ENCODE measurements at regions not wholly inside any gene's neighbourhood (a gene's known extent, or its start where the extent isn't known, plus 50 kb on each side); places are given as distances from the start of the nearest gene placed in this dataset.
"Not testable (repeated sequence)": the region's sequence is repeated elsewhere in the genome, so short reads cannot be mapped to it uniquely, and the experiment has no call there.

DNA sequence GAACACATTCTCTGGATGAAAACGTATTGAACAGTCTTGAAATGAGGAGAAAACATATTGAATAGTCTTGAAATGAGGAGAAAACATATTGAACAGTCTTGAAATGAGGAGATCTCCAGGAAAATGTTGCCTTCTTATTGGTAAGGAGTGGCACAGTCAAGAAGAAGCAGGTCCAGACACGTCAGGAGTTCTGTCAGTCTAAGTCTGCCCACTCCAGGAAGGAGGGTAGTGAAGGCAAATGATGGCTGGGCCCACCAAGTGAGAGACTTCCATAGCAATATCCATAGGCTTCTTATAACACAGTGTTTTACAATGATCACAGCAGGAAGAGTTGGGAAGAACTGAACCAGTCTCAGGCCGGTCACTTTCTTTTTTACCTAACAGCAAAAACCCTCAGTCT lies 316.2 kb downstream of the ETAA1 start:
- DNase-seq = no peak

DNA sequence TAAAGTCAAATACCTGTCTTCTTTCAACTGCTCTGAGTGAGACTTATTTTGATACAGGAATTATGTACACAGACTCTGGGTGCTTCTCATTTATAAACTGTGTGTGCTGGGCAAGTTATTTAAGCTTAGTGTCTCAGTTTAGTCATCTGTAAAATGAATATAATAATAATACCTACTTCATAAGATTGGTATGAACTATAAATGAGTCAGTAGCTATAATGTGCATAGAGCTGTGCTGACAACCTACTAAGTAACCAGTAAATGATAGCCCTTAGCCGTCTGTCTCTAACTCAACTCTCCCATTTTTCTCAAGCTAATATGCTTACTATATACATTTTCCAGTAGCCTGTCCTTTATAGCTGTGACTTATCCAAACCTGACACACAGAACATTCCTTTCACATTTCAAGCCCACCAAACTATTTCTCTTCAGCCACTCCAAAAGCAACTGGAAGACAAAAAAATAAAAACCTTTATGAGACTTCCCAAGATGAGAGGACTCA lies 319.8 kb downstream of the ETAA1 start:
- no peak for DNase-seq

DNA sequence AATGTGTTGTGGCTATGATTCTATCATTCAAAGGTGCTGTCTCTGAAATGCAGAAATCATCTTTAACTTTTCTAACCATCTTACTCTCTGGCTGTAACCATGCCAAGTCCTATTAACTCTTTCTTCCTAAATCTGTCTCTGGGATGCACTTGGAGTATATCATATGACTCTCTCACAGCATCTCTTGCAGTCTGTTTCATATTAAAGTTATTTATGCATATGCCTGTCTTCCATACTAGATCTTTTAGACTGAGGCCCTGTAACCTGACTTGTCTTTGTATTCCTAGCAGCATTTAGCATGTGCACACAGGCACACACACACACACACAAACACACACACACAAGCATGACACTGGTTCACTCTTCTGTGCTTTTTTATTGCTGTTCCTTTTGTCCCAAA lies 320.6 kb downstream of the ETAA1 start:
- DNase-seq = no peak

DNA sequence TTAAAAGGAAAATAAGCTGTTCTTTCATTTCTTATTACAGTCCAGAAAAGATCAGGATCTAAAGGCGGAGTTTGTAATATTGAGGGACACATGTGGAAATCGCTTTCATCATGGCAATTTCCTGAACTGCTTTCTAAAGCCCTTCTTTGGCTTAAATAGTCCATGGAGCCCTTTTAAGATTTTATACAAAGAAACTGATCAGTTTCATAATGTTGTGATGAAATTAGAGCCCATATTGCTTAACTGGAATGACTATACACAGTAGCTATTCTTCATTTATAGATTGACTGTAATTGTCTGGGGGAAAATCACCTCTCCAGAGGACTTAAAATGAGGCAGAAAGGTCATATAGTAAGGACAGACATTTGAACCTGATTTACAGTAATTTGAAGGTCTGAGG lies 322.2 kb downstream of the ETAA1 start:
- no peak for DNase-seq

DNA sequence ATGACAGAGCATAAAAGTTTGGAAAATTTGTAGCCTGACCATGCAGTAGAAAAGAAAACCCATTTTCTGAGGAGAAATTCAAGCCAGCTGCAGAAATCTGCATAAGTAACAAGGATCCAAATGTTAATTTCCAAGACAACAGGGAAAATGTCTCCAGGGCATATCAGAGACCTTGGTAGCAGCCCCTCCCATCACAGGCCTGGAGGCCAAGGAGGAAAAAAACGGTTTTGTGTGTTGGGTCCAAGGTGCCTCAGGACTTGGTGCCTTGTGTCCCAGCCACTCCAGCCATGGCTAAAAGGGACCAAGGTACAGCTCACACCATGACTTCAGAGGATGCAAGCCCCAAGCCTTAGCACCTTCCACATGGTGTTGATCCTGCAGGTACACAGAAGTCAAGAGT lies 324.4 kb downstream of the ETAA1 start:
- DNase-seq = no peak

DNA sequence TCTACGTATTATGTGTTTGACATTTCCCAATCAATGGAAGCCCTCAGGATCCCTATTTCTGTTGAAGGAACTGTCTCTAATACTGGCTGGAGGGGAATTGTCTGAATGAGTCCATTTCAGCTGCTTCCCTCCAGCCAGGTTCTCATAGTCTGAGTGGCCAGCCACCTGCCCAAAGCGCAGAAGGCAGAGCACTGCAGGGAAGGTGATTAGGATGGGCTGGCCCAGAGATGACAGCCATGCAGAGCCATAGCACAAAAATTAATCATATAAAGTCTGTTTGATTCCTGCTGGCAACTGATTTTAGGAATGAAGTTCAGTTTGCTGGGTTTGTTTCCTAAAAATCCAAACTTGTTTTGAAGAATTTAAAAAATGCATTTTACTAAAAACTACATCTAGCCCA lies 327.1 kb downstream of the ETAA1 start:
- DNase-seq = no peak

DNA sequence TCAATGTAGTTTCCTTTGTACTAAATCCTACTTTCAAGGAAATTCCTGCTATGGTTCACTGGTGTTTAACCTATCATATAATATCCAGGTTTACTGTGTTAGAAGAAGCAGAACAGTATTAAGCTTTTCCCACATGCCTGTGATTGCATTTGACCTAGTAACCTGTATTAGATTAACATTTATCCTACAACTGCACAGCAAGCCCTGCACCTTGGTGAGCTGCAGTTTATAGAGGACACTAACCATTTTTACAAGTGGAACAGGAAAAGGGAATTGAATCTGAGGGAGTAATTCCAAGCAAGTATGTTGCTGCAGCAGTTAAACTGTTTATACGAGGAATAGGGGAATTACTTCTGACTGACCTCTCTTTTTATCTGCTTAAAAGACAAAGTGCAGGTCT lies 328.6 kb downstream of the ETAA1 start:
- no peak for DNase-seq

DNA sequence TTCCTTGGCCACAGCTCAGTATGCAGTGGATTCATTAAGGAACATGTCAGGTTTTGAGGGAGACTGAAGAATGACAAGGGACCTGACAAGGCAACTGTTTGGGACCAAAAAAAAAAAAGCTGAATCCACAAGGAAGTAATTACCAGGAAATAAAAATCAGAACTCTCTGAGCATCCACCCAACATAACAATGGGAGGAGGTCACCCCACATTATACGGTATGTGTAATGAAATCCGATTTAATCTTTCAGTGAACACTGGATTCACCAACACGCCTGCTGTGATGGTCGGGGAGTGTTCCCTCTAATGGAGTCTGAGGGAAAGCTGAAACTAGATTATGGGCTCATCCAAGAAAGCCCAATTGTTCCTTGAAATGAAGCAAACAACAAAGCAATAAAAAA lies 329.3 kb downstream of the ETAA1 start:
- DNase-seq = no peak

DNA sequence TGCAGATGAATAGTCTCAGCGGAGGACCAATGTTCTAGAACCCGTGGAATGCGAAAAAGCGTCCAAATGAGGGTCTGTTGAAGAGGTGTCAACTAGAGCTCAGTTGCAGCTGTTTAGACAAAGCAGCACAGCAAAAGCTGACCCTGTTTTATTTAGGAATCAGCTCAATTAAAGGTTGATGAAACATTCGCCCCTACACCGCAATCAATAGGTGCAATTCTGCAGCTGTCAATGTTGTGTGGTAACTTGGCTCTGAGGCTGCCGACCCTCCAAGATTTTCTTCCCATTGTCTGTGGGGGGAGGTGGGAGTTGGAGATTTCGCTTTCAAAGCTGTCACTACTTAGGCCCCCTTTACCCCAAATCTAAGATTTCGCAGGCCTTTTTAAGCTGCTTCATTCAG lies 330.0 kb downstream of the ETAA1 start:
- no peak for DNase-seq

DNA sequence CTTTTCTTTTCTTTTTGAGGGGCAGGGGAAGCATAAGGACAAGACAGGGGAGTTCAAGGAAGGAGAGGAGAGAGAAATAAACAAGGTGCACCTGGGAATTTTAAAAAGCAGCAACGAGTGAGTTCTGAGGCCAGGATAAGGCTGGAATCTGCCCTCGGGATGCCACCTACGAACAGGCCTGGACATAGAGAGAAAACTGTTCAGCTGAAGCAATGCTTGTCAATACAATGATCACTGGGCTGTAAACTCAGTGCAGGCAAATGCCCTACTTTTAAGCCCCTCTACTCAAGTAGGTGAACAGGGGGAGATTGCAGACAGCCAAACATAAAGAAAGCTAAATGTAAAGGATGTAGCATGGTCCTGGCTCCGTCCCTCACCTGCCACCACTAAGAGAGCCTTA lies 330.5 kb downstream of the ETAA1 start:
- no peak for DNase-seq

DNA sequence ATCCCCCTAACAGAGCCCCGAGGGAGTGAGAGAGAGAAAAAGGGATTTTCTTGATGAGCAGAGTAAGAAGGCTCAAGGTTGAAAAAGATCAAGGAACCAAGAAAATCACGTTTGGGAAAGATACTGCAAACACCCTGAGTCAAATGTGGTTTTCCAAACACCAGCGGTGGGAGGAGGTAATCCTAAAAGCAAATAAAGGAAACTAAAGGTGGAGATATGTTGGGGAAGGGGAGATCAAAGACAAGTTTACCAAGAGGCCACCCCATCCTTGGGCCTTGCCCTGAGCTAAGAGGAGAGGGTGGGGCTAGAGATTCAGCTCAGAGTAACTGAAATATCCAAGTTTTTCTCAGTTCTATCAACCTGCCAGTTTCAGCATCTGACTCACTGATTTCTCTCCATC lies 332.3 kb downstream of the ETAA1 start:
- DNase-seq = no peak

DNA sequence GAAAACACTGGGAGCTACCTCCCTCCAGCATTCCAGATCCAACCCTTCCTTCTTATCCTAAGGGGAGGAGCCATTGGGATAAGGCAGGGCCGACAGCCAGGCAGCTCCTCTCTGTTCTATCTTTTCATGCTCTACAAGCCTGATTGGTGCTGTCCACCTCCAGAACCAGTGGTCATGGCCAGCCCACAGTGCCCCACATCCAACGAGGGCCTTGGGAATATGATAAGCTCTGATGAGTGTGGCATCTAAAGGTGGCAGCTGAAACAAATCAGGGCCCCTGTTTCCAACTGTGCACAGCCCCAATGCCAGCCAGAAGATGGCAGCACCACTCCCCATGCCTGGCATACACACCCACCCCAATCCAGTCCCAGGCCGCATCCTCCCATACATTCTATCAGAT lies 329.3 kb downstream of the C1D start:
- peak; percentile 1 for DNase-seq

DNA sequence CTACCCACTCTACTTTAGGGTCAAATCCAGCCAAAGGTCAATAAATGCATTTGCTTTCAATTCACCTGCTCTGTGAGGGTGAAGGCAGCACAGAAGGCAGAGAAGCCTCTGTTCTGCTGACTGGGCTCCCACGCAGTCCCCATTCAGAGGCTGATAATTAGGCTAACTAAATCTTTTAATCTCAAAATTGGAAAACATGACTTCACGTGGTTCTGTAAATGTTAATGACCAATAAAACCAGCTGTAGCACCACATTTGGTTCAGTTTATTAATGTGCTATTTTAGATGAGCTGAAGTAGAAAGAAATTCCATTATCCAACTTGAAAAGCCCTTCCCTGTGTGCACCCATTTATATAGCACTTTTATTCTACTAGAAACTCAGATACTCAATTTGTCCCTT lies 310.6 kb downstream of the C1D start:
- no peak for DNase-seq

DNA sequence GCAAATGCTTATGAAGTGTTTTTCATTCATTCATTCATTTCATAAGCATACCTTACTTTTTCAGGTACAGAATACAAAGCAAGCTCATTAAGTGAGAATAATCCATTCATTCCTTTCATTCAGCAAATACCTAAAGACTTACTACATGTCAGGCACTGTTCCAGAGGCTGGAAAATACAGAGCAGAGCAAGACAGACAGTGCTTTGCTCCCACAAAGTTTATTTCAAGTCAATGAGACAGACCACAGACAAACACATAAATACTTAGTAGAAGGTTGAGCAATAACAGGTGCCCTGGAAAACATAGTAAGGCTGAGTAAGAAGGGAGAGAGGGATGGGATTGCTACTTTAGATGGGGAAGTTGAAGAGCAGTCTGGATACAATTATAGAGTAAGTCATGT lies 309.8 kb downstream of the C1D start:
- no peak for DNase-seq

DNA sequence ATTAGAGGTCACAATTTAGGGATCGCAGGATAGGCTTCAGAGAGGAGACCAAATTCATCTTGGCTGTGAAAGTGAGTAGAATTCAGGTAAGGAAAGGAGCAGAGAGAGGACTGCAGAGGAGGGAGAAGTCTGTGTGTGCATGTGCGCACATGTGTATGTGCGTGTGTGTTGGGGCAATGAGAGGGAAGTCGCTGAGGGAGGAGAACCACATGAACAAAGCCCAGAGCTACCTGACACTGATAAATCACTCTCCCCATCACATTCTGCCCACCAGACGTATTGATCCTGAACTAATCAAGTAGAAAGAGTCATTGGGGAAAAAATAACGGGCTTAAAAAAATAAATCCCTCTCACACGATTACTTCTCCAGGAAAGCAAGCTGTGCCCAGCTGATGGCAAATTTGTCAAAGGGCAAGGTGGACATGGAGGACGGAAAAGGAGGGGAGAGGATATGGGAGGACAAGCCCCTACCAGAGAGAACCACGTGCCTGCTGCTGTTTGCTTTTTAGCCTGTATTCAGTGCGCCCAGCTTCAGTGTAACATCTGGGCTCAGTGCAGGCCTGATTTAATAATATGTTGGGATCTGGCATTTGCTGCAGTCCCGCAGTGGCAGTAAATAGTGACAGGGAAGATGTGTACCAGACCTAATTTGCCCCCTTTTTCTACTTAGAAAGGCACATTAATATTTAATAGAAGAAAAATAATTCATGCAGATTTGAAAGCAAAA lies 307.5 kb downstream of the C1D start:
- no peak for DNase-seq

DNA sequence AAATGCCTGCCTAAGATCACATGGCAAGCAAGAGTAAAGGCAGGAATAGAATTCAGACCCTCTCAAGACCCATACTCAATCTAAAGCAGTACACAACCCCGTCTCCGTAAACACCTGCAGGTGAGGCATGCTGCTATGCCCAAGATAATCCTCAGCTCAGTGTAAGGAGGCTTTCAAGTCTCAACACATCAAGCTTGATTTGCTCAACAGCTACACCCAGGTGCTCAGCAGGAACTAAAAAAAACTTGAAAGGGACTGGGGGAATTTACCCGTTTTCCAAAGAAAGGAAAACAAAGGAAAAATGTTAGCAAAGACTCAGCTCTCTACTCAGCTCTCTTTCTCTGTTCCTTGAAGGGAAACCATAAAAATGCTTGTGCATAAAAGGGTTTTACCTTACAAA lies 301.8 kb downstream of the C1D start:
- no peak for DNase-seq

DNA sequence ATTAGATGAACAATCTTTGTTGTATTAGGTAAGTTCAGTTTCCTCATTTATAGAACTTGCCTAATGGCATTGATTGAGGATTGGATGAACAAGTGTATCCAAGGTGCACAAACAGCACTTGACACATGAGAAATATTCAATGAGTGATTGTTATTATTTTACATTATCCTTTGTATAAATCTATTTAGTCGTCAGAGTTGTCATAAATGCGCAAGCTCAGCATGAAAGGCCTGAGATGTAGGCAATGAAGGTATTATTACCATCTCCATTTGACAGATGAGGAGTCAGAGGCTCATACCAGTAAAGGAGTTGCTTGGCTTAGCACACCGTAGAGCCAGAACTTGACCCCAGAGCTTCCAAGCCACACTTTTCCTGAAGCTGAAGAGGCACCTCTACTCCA lies 291.4 kb downstream of the C1D start:
- no peak for DNase-seq

DNA sequence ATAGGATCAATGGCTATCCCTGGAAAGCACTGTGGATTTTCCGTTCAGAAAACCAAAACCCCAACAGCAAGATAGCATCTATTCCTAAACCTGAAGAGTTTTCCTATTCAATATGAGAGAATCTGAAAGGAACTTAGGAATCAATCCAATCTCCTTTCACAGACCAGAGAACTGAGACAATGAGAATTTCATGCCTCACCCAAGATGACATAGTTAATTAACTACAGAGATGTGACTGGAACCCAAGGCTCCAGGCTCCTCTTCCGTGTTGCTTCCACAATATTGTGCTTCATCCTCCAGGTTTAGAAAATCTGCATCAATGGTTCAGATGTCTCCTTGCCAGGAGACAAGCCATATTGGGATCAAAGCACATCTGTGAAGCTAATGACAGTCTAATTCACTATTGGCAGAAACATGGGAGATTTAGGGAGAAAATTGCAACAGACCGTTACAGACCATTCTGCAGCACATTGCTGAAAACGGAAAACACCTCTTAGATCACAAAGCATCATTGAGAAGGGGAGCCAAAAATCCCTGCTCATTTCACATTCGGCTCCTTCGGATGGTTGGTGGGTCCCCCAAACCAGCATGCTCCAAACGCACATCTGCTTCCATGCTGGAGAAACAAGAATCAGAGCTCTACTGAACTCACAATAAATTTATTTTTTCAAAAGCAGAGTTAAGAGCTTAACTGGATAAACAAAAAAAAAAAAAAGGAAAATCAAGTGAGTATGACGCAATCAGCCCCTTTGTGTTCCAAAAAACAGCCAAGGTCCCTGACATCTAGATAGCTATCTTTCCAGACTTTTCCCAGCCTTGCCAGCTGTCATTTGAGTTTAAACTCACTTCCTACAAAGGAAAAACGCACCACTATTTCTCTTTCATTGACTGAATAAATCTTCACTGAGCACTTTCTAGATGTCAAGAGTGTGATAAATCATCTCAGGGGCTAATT lies 290.3 kb downstream of the C1D start:
- DNase-seq = no peak

DNA sequence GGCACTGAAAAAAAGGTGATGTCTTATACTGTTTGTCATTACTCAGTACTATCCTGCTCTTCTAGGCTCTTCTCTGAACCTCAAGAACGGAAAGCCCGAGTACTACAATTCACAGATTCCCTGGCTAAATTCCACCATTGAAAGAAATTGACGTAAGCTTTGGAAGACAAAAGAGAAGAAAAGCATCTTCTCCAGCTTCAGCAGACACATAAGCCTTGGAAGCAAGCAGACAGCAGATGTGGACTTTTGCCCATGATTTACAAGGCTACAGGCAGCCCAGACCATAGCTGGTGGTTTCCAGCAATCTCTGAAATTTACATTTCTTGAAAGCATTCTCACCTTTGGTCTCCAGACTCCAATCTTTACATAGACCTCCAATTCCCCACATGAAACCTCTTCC lies 289.0 kb downstream of the C1D start:
- DNase-seq = no peak

DNA sequence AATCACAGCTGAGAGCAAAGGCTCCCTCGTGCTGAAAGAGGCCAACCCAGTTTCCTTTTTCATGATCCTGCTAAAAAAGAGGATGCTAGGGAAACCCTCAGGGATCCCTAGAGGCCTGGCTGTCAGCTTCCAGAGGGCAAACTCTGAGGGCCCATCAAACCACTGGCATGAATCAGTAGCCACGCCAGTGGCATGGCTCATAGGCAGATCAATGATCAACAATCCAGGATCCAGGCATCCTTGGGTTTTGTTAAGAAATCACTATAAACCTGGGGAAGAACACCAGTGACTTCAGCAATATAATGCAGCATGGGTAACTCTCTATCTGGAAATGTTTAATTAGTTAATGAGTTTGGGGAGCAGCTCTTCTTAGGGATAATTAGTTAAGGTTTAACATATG lies 286.5 kb downstream of the C1D start:
- DNase-seq = no peak

DNA sequence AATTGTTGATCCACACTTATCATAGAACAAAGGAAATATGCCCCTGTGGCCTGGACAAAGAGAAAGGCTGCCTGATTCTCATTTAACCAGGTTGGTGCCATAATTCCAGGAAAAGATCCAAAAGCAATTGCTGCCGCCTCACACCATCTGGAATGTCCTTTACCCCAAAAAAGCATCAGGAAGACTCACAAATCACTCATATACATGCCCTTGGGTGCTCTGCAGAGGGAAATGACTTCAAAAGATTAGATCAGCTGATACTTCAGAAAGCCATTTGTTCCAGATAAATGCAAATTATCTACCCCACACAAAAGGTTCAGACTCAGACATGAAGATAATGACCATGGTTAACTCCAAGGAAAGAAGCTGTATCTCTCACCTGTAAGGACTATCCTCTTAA lies 285.8 kb downstream of the C1D start:
- no peak for DNase-seq

DNA sequence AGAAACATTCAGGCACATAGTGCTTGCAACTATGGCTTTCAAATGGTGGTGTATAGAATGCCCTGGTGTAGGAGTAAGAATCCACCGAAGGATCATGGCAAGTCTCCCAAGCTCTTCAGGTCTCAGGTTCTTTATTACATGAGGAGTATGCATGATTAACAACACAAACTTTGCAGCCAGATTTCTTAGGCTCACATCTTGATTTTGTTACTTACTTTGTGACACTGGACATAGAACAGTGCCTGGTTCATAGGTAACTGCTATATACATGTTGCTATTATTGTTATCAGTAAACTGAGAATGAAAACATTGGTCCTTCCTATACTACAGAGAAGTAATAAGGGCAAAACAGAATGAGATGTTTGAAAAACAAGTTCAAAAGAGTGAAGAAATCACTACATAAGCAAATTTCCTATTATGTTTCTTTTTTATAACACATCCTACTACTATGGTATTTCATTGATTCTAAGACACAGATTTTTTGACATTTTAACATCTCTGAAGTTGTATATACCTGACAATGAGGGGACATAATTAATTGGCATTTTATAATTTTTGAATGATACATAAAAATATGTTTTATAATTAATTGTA lies 284.9 kb downstream of the C1D start:
- no peak for DNase-seq

DNA sequence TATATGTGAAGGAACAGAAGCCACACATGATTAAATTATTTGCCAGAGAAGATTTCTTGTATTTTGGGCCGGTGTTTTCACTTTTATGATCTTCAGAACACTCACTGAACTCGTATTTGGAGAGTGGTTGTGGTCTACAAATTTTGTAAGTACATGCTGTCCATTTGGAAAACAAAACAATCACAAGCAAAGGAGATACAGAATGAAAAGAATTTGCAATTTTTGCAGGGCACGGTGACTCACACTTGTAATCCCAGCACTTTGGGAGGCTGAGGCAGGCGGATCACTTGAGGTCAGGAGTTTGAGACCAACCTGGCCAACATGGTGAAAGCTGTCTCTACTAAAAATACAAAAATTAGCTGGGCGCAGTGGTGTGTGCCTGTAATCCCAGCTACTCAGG lies 282.0 kb downstream of the C1D start:
- not testable (repeated sequence) for DNase-seq

DNA sequence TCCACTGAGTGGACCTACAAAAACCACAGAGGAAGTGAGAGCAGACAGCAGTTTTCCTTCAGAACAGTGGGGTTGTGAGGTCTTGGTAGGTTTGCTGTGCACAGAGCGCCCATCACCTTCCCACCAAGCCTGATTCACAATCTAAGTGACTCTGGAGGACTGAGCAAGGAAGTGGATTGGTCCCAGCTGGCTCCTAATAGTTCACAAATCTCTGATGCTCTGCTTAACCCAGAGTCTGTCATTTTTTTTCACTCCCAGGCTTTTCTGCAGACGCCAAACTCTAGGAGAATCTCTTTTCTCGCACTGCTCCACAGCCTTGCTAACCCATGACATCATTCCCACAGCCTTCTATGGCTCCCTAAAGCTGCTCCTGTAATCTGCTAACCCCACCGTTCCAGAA lies 280.4 kb downstream of the C1D start:
- DNase-seq = no peak

Data from OCI-M1 (cell line).